ENCODE measurements at regions not wholly inside any gene's neighbourhood (a gene's known extent, or its start where the extent isn't known, plus 50 kb on each side); places are given as distances from the start of the nearest gene placed in this dataset.

- Mint-ChIP-seq H3K4me3 (no peak overlapping the region), H3K36me3 (ENCODE audit: low read depth) (no peaks in the 10 kb centered on the region), H3K27me3 (no peaks in the 10 kb centered on the region), H3K9me3 (peaks cover 5% of the 10 kb centered on the region), H3K27ac (no peak overlapping the region), H3K4me1 (no peaks in the 10 kb centered on the region)
- DNase-seq, result no peak
- ChIA-PET POLR2A (no interaction called here), CTCF (no interaction called here)
These were observed 374.2 kb upstream of the SEMA3A start for GRCh38 chr7:84568781-84569180.

- Mint-ChIP-seq H3K4me1 (no peaks in the 10 kb centered on the region), H3K4me3 (no peak overlapping the region), H3K9me3 (peaks cover 4% of the 10 kb centered on the region)
These were observed 370.9 kb upstream of the SEMA3A start for GRCh38 chr7:84565345-84566074.

GRCh38 chr7:84553711-84554110 is 359.1 kb upstream of the SEMA3A start:
- Mint-ChIP-seq H3K4me1 (no peaks in the 10 kb centered on the region), H3K36me3 (ENCODE audit: low read depth) (no peaks in the 10 kb centered on the region), H3K4me3 (no peak overlapping the region), H3K9me3 (peaks cover 11% of the 10 kb centered on the region), H3K27me3 (no peaks in the 10 kb centered on the region), H3K27ac (no peak overlapping the region)
- CTCF ChIA-PET, result no interaction called here
- POLR2A ChIA-PET, result no interaction called here
- DNase-seq, result no peak

More at GRCh38 chr7:84565345-84566074, 370.9 kb upstream of the SEMA3A start:
- Mint-ChIP-seq H3K36me3 (ENCODE audit: low read depth) (no peaks in the 10 kb centered on the region), H3K27me3 (no peaks in the 10 kb centered on the region), H3K27ac (no peak overlapping the region)
- DNase-seq, result no peak
- CTCF ChIA-PET, result no interaction called here
- POLR2A ChIA-PET, result no interaction called here

GRCh38 chr7:84549409-84549808 is 354.8 kb upstream of the SEMA3A start:
- ChIA-PET POLR2A (no interaction called here), CTCF (no interaction called here)
- Mint-ChIP-seq H3K27ac (no peak overlapping the region), H3K4me3 (no peak overlapping the region), H3K4me1 (no peaks in the 10 kb centered on the region), H3K27me3 (no peaks in the 10 kb centered on the region), H3K9me3 (peaks cover 5% of the 10 kb centered on the region), H3K36me3 (ENCODE audit: low read depth) (no peaks in the 10 kb centered on the region)
- DNase-seq, result no peak

GRCh38 chr7:84548366-84549365 is 354.1 kb upstream of the SEMA3A start:
- no peaks in the 10 kb centered on the region for H3K36me3 Mint-ChIP-seq (ENCODE audit: low read depth)
- peaks cover 3% of the 10 kb centered on the region for H3K9me3 Mint-ChIP-seq
- no peak overlapping the region for H3K4me3 Mint-ChIP-seq
- CTCF ChIA-PET, result no interaction called here
- no peaks in the 10 kb centered on the region for H3K4me1 Mint-ChIP-seq
- H3K27ac Mint-ChIP-seq, result no peak overlapping the region
- no peaks in the 10 kb centered on the region for H3K27me3 Mint-ChIP-seq
- POLR2A ChIA-PET, result no interaction called here
- DNase-seq, result no peak

- H3K27ac Mint-ChIP-seq, result no peak overlapping the region
- no peak overlapping the region for H3K4me3 Mint-ChIP-seq
- no peak for DNase-seq
- H3K27me3 Mint-ChIP-seq, result no peaks in the 10 kb centered on the region
- CTCF ChIA-PET, result no interaction called here
- no peaks in the 10 kb centered on the region for H3K36me3 Mint-ChIP-seq (ENCODE audit: low read depth)
- no peaks in the 10 kb centered on the region for H3K4me1 Mint-ChIP-seq
- no peaks in the 10 kb centered on the region for H3K9me3 Mint-ChIP-seq
- POLR2A ChIA-PET, result no interaction called here
These were observed 352.7 kb upstream of the SEMA3A start for GRCh38 chr7:84547331-84547730.

- Mint-ChIP-seq H3K27ac (no peak overlapping the region), H3K4me1 (no peaks in the 10 kb centered on the region), H3K27me3 (no peaks in the 10 kb centered on the region), H3K36me3 (ENCODE audit: low read depth) (no peaks in the 10 kb centered on the region), H3K4me3 (no peak overlapping the region), H3K9me3 (no peaks in the 10 kb centered on the region)
- DNase-seq, result no peak
- ChIA-PET POLR2A (no interaction called here), CTCF (no interaction called here)
These were observed 351.8 kb upstream of the SEMA3A start for GRCh38 chr7:84546403-84546802.

- no peaks in the 10 kb centered on the region for H3K4me1 Mint-ChIP-seq
- H3K27me3 Mint-ChIP-seq, result no peaks in the 10 kb centered on the region
- H3K27ac Mint-ChIP-seq, result no peak overlapping the region
- ChIA-PET CTCF (no interaction called here), POLR2A (no interaction called here)
- H3K9me3 Mint-ChIP-seq, result peaks cover 7% of the 10 kb centered on the region
- no peaks in the 10 kb centered on the region for H3K36me3 Mint-ChIP-seq (ENCODE audit: low read depth)
- no peak for DNase-seq
- no peak overlapping the region for H3K4me3 Mint-ChIP-seq
These were observed 343.7 kb upstream of the SEMA3A start for GRCh38 chr7:84538268-84538667.

- no peak overlapping the region for H3K27ac Mint-ChIP-seq
- no peaks in the 10 kb centered on the region for H3K4me1 Mint-ChIP-seq
- H3K36me3 Mint-ChIP-seq (ENCODE audit: low read depth), result no peaks in the 10 kb centered on the region
- no peak for DNase-seq
- H3K27me3 Mint-ChIP-seq, result no peaks in the 10 kb centered on the region
- CTCF ChIA-PET, result no interaction called here
- peaks cover 7% of the 10 kb centered on the region for H3K9me3 Mint-ChIP-seq
- H3K4me3 Mint-ChIP-seq, result no peak overlapping the region
- POLR2A ChIA-PET, result no interaction called here
These were observed 341.8 kb upstream of the SEMA3A start for GRCh38 chr7:84536271-84536870.

- Mint-ChIP-seq H3K27ac (no peak overlapping the region), H3K4me1 (no peaks in the 10 kb centered on the region), H3K27me3 (no peaks in the 10 kb centered on the region), H3K4me3 (no peak overlapping the region), H3K9me3 (peaks cover 7% of the 10 kb centered on the region), H3K36me3 (ENCODE audit: low read depth) (no peaks in the 10 kb centered on the region)
- CTCF ChIA-PET, result no interaction called here
- POLR2A ChIA-PET, result no interaction called here
- no peak for DNase-seq
These were observed 341.1 kb upstream of the SEMA3A start for GRCh38 chr7:84535580-84536270.

GRCh38 chr7:84533182-84533581 is 338.6 kb upstream of the SEMA3A start:
- Mint-ChIP-seq H3K4me1 (no peaks in the 10 kb centered on the region), H3K4me3 (no peak overlapping the region), H3K27ac (no peak overlapping the region), H3K27me3 (no peaks in the 10 kb centered on the region), H3K9me3 (peaks cover 7% of the 10 kb centered on the region), H3K36me3 (ENCODE audit: low read depth) (no peaks in the 10 kb centered on the region)
- POLR2A ChIA-PET, result no interaction called here
- no peak for DNase-seq
- CTCF ChIA-PET, result no interaction called here

GRCh38 chr7:84532196-84532595 is 337.6 kb upstream of the SEMA3A start:
- Mint-ChIP-seq H3K36me3 (ENCODE audit: low read depth) (no peaks in the 10 kb centered on the region), H3K27ac (no peak overlapping the region), H3K9me3 (peaks cover 7% of the 10 kb centered on the region), H3K4me1 (no peaks in the 10 kb centered on the region), H3K4me3 (no peak overlapping the region), H3K27me3 (no peaks in the 10 kb centered on the region)
- no peak for DNase-seq
- ChIA-PET CTCF (no interaction called here), POLR2A (no interaction called here)

- Mint-ChIP-seq H3K4me3 (no peak overlapping the region), H3K4me1 (no peaks in the 10 kb centered on the region), H3K27ac (no peak overlapping the region), H3K27me3 (no peaks in the 10 kb centered on the region), H3K9me3 (no peaks in the 10 kb centered on the region), H3K36me3 (ENCODE audit: low read depth) (no peaks in the 10 kb centered on the region)
- ChIA-PET POLR2A (no interaction called here), CTCF (no interaction called here)
- no peak for DNase-seq
These were observed 335.1 kb upstream of the SEMA3A start for GRCh38 chr7:84529480-84530205.

Data from activated CD4-positive, alpha-beta memory T cell treated with anti-CD3 and anti-CD28 coated beads, Interleukin-2, amount 10 ng/mL, durations not matched to agents 7 days and 5 days (primary cell).